ENCODE measurements at regions not wholly inside any gene's neighbourhood (a gene's known extent, or its start where the extent isn't known, plus 50 kb on each side); places are given as distances from the start of the nearest gene placed in this dataset.

- Histone ChIP-seq H3K4me1 (ENCODE audit: control insufficient read depth, insufficient read depth, low read length) (no peaks in the 10 kb centered on the region), H3K4me2 (ENCODE audit: low read length) (no peak overlapping the region), H3K9me3 (replicated peaks; ENCODE audit: low read length) (no peaks in the 10 kb centered on the region), H3K4me3 (ENCODE audit: low read length) (no peak overlapping the region), H3K9ac (ENCODE audit: low read depth, low read length) (no peak overlapping the region), H3K36me3 (ENCODE audit: insufficient read depth, low read length) (no peaks in the 10 kb centered on the region), H3K27me3 (ENCODE audit: control insufficient read depth, insufficient read depth, low read length) (no peaks in the 10 kb centered on the region)
These were observed 118.1 kb downstream of the MAT2B start for GRCh38 chr5:163623524-163623923.

DNA sequence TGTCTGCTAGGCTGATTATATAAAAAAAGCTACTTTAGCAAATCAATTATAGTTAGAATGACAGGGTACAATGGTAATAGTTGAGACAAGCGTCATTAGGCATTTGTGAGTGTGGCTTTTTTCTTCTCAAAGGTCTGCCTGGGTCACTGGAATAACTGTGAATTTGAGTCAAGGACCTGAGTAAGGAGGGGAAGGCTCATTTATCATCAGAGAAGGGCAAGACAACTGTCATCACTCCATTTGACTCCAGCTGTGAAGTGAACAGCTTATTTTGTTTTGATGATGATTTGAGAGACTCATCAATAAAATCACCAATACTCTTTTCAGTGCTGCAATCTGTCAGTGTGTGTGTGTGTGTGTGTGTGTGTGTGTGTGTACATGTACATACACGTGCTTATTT is 118.6 kb downstream of the MAT2B start:
- H3K4me2 ChIP-seq (ENCODE audit: low read length), result no peak overlapping the region
- no peaks in the 10 kb centered on the region for H3K36me3 ChIP-seq (ENCODE audit: insufficient read depth, low read length)
- H3K9ac ChIP-seq (ENCODE audit: low read depth, low read length), result no peak overlapping the region
- no peak overlapping the region for H3K4me3 ChIP-seq (ENCODE audit: low read length)
- no peaks in the 10 kb centered on the region for H3K9me3 ChIP-seq (replicated peaks; ENCODE audit: low read length)
- H3K27me3 ChIP-seq (ENCODE audit: control insufficient read depth, insufficient read depth, low read length), result no peaks in the 10 kb centered on the region
- H3K4me1 ChIP-seq (ENCODE audit: control insufficient read depth, insufficient read depth, low read length), result no peaks in the 10 kb centered on the region

GRCh38 chr5:163624431-163624830 is 119.0 kb downstream of the MAT2B start:
- Histone ChIP-seq H3K9ac (ENCODE audit: low read depth, low read length) (no peak overlapping the region), H3K36me3 (ENCODE audit: insufficient read depth, low read length) (no peaks in the 10 kb centered on the region), H3K4me1 (ENCODE audit: control insufficient read depth, insufficient read depth, low read length) (no peaks in the 10 kb centered on the region), H3K9me3 (replicated peaks; ENCODE audit: low read length) (no peaks in the 10 kb centered on the region), H3K27me3 (ENCODE audit: control insufficient read depth, insufficient read depth, low read length) (no peaks in the 10 kb centered on the region), H3K4me2 (ENCODE audit: low read length) (no peak overlapping the region), H3K4me3 (ENCODE audit: low read length) (no peak overlapping the region)

DNA sequence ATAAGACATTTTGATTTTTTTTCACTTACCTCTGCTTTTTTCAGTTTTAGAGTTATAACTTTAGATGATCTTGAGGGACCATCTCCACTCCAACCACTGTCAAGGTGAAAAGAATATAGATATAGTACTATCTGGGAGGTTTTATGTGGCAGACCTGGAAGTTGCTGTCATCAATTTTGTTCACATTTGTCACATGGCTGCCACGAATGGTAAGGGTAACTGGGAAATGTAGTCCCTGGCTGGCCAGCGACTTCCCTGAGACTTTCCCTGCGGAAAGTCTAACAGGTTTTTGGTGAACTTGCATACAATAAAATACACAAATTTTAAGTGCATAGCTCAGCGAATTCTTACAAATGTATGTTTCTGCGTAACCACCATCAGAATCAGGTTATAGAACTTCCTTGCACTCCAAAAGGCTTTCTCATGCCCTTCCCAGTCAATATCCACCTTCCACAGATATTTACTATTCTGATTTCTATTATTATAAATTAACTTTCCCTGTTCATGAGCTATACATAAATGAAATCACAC is 121.5 kb downstream of the MAT2B start:
- no peak overlapping the region for H3K4me2 ChIP-seq (ENCODE audit: low read length)
- H3K9me3 ChIP-seq (replicated peaks; ENCODE audit: low read length), result no peaks in the 10 kb centered on the region
- no peaks in the 10 kb centered on the region for H3K4me1 ChIP-seq (ENCODE audit: control insufficient read depth, insufficient read depth, low read length)
- H3K4me3 ChIP-seq (ENCODE audit: low read length), result no peak overlapping the region
- no peaks in the 10 kb centered on the region for H3K27me3 ChIP-seq (ENCODE audit: control insufficient read depth, insufficient read depth, low read length)
- no peak overlapping the region for H3K9ac ChIP-seq (ENCODE audit: low read depth, low read length)
- no peaks in the 10 kb centered on the region for H3K36me3 ChIP-seq (ENCODE audit: insufficient read depth, low read length)

GRCh38 chr5:163631856-163632255 is 126.4 kb downstream of the MAT2B start:
- Histone ChIP-seq H3K4me2 (ENCODE audit: low read length) (no peak overlapping the region), H3K36me3 (ENCODE audit: insufficient read depth, low read length) (no peaks in the 10 kb centered on the region), H3K27me3 (ENCODE audit: control insufficient read depth, insufficient read depth, low read length) (no peaks in the 10 kb centered on the region), H3K9me3 (replicated peaks; ENCODE audit: low read length) (no peaks in the 10 kb centered on the region), H3K9ac (ENCODE audit: low read depth, low read length) (no peak overlapping the region), H3K4me3 (ENCODE audit: low read length) (no peak overlapping the region), H3K4me1 (ENCODE audit: control insufficient read depth, insufficient read depth, low read length) (no peaks in the 10 kb centered on the region)

- Histone ChIP-seq H3K9ac (ENCODE audit: low read depth, low read length) (no peak overlapping the region), H3K36me3 (ENCODE audit: insufficient read depth, low read length) (no peaks in the 10 kb centered on the region), H3K4me1 (ENCODE audit: control insufficient read depth, insufficient read depth, low read length) (no peaks in the 10 kb centered on the region), H3K9me3 (replicated peaks; ENCODE audit: low read length) (no peaks in the 10 kb centered on the region), H3K27me3 (ENCODE audit: control insufficient read depth, insufficient read depth, low read length) (no peaks in the 10 kb centered on the region), H3K4me3 (ENCODE audit: low read length) (no peak overlapping the region), H3K4me2 (ENCODE audit: low read length) (no peak overlapping the region)
These were observed 128.6 kb downstream of the MAT2B start for GRCh38 chr5:163633926-163634460.

- H3K27me3 ChIP-seq (ENCODE audit: control insufficient read depth, insufficient read depth, low read length), result no peaks in the 10 kb centered on the region
These were observed 130.2 kb downstream of the MAT2B start for GRCh38 chr5:163635631-163636030.

GRCh38 chr5:163642904-163643303 is 137.5 kb downstream of the MAT2B start:
- Histone ChIP-seq H3K9me3 (replicated peaks; ENCODE audit: low read length) (no peaks in the 10 kb centered on the region), H3K4me2 (ENCODE audit: low read length) (no peak overlapping the region), H3K36me3 (ENCODE audit: insufficient read depth, low read length) (no peaks in the 10 kb centered on the region), H3K9ac (ENCODE audit: low read depth, low read length) (no peak overlapping the region), H3K4me3 (ENCODE audit: low read length) (no peak overlapping the region), H3K27me3 (ENCODE audit: control insufficient read depth, insufficient read depth, low read length) (no peaks in the 10 kb centered on the region), H3K4me1 (ENCODE audit: control insufficient read depth, insufficient read depth, low read length) (no peaks in the 10 kb centered on the region)

More at GRCh38 chr5:163635631-163636030, 130.2 kb downstream of the MAT2B start:
- Histone ChIP-seq H3K4me2 (ENCODE audit: low read length) (no peak overlapping the region), H3K9ac (ENCODE audit: low read depth, low read length) (no peak overlapping the region), H3K36me3 (ENCODE audit: insufficient read depth, low read length) (no peaks in the 10 kb centered on the region), H3K9me3 (replicated peaks; ENCODE audit: low read length) (no peaks in the 10 kb centered on the region), H3K4me3 (ENCODE audit: low read length) (no peak overlapping the region), H3K4me1 (ENCODE audit: control insufficient read depth, insufficient read depth, low read length) (no peaks in the 10 kb centered on the region)

GRCh38 chr5:163645421-163646416 is 140.3 kb downstream of the MAT2B start:
- Histone ChIP-seq H3K36me3 (ENCODE audit: insufficient read depth, low read length) (no peaks in the 10 kb centered on the region), H3K4me2 (ENCODE audit: low read length) (no peak overlapping the region), H3K4me1 (ENCODE audit: control insufficient read depth, insufficient read depth, low read length) (peaks cover 9% of the 10 kb centered on the region), H3K27me3 (ENCODE audit: control insufficient read depth, insufficient read depth, low read length) (no peaks in the 10 kb centered on the region), H3K4me3 (ENCODE audit: low read length) (no peak overlapping the region), H3K9me3 (replicated peaks; ENCODE audit: low read length) (no peaks in the 10 kb centered on the region), H3K9ac (ENCODE audit: low read depth, low read length) (no peak overlapping the region)

- Histone ChIP-seq H3K9me3 (replicated peaks; ENCODE audit: low read length) (no peaks in the 10 kb centered on the region), H3K4me2 (ENCODE audit: low read length) (no peak overlapping the region), H3K4me3 (ENCODE audit: low read length) (no peak overlapping the region), H3K27me3 (ENCODE audit: control insufficient read depth, insufficient read depth, low read length) (no peaks in the 10 kb centered on the region), H3K9ac (ENCODE audit: low read depth, low read length) (no peak overlapping the region), H3K4me1 (ENCODE audit: control insufficient read depth, insufficient read depth, low read length) (peaks cover 9% of the 10 kb centered on the region), H3K36me3 (ENCODE audit: insufficient read depth, low read length) (no peaks in the 10 kb centered on the region)
These were observed 144.1 kb downstream of the MAT2B start for GRCh38 chr5:163649514-163649913.

DNA sequence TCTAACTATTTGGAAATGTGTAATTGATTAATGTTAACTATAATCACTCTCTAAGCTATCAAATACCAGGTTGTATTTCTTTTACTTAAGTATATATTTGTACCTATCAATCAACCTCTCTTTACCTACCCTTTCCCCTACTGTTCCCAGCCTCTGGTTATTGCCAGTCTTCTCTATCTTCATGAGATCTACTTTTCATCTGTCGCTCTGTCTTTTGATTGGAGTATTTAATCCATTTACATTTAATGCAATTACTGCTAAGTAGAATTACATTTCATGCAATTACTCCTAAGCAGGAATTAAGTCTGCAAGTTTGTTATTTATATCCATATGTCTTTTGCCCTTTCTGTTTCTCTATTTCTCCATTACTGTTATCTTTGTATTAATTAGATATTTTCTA is 148.1 kb downstream of the MAT2B start:
- Histone ChIP-seq H3K4me2 (ENCODE audit: low read length) (no peak overlapping the region), H3K4me1 (ENCODE audit: control insufficient read depth, insufficient read depth, low read length) (peaks cover 9% of the 10 kb centered on the region), H3K9me3 (replicated peaks; ENCODE audit: low read length) (no peaks in the 10 kb centered on the region), H3K4me3 (ENCODE audit: low read length) (no peak overlapping the region), H3K36me3 (ENCODE audit: insufficient read depth, low read length) (no peaks in the 10 kb centered on the region), H3K27me3 (ENCODE audit: control insufficient read depth, insufficient read depth, low read length) (no peaks in the 10 kb centered on the region), H3K9ac (ENCODE audit: low read depth, low read length) (no peak overlapping the region)
